HL-60/S4 treated with phorbol 12-myristate 13-acetate at 8.2 ng/mL for 4 days and 3 days (cell line): ENCODE measurements at regions not wholly inside any gene's neighbourhood (a gene's known extent, or its start where the extent isn't known, plus 50 kb on each side); places are given as distances from the start of the nearest gene placed in this dataset.
"Not testable (repeated sequence)": the region's sequence is repeated elsewhere in the genome, so short reads cannot be mapped to it uniquely, and the experiment has no call there.

Source experiments
- in situ Hi-C: fragments of 300-500 bp; cut with MboI; formaldehyde crosslinking; loops from 2 replicates; pipeline ENCODE4 v1.15.0; 2022; ENCODE audit warnings: low sequenced_read_pairs

DNA sequence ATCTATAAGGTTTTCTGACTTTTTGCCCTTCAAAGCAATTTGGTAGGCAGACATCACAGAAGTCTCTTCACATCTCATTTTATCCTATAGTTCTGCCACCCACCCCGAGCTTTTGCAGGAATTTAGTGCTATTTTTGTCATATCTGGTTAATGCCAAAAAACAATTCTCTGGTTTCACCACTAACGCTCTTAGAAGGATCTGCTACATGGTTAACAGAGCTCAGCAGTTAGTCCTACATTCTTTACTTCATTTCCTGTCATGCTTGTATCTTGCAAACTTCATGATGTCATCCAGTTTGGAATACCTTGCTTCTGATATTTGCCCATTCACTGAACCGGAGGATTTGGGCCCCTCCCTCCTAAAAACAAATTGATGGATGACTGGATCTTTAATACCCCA lies 116.8 kb upstream of the SERPINE2 start:
- in situ Hi-C loops = no loop called here

DNA sequence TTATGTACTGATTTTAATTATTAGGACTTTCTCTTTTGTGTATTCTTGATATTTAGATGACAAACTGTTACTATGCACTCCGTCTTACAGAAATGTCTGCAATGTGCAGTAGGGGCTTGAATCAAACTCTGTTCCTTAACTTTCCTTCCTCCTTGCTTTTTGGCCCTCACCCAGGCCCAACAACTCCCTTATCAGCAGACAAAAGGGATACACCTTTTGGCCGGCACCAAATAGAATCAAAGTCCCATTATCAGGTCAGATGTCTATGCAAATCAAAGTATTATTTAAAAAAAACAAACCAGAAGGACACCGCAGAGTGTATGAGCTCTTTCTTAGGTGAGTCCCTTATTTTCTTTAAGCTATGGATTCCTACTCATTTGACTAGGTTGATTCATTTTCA lies 116.3 kb upstream of the SERPINE2 start:
- in situ Hi-C loops = no loop called here

DNA sequence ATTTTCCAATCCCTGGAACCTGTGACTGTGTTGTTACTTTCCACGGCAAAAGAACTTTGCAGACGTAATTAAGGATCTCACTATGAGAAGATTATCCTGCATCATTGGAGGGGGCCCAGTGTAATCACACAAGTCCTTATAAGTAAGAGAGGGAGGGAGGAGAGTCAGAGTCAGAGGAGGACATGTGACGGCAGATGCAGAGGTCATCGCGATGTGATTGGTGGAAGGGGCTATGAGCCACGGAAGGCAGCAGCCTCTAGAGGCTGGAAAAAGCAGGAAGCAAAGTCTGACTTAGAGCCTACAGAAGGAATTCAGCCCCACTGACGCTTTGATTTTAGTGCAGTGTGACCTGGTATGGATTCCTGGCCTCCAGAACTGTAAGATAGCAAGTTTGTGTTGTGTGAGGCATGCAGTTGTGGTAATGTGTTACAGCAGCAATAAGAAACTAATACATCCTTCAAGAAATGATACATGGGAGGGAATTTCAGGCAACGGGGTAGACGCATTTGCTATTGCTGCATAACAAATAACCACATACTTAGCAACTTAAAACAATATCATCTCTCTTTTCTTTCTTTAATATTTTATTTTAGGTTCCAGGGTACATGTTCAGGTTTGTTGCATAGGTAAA lies 112.7 kb upstream of the SERPINE2 start:
- in situ Hi-C loops = no loop called here

DNA sequence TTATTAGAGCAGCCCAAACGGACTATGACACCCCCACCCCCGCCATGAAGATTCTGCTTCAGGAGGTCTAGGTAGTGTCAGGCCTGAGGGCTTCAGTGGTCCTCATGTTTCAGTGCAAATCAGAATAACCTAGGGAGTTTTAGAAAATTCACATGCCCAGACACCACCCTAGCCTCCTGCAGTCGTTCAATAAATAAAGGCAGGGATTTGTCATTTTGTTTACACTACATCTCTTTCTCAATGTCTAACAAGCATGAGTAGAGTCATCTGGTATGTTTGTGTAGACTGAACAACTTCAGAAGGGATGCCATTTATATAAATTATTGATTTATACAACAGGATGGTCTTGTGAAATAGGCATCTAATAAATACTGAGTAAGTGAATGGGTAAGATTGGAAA lies 112.1 kb upstream of the SERPINE2 start:
- in situ Hi-C loops = no loop called here

DNA sequence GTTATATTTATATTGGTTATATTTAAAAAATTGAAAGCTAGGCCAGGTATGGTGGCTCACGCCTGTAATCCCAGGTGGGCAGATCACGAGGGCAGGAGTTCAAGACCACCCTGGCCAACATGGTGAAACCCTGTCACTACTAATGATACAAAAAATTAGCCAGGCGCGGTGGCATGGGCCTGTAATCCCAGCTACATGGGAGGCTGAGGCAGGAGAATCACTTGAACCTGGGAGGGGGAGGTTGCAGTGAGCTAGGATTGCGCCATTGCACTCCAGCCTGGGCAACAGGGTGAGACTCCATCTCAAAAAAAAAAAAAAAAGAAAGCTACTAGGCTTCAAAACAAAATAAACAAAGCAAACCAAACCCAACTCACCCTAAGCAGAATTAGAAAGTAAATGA lies 109.0 kb upstream of the SERPINE2 start:
- in situ Hi-C loops = not testable (repeated sequence)

DNA sequence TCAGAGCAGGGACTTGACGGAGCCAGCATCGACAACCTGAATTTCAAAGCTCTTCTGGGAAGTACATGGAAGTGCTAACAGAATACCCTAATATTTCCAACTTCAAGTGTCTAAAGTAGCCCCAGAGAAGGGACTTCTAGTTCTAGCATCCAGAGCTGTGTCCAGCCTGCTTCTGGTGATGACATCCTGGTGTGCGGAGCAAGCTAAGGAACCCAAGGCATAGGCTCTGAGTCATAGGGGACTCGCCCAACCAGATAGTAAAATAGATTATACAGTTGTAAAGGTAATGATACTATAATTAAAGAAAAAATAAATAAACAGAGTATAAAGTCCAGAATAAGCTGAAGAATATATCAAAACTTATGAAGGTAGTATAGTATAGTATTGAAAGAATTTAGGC lies 108.1 kb upstream of the SERPINE2 start:
- in situ Hi-C loops = no loop called here

DNA sequence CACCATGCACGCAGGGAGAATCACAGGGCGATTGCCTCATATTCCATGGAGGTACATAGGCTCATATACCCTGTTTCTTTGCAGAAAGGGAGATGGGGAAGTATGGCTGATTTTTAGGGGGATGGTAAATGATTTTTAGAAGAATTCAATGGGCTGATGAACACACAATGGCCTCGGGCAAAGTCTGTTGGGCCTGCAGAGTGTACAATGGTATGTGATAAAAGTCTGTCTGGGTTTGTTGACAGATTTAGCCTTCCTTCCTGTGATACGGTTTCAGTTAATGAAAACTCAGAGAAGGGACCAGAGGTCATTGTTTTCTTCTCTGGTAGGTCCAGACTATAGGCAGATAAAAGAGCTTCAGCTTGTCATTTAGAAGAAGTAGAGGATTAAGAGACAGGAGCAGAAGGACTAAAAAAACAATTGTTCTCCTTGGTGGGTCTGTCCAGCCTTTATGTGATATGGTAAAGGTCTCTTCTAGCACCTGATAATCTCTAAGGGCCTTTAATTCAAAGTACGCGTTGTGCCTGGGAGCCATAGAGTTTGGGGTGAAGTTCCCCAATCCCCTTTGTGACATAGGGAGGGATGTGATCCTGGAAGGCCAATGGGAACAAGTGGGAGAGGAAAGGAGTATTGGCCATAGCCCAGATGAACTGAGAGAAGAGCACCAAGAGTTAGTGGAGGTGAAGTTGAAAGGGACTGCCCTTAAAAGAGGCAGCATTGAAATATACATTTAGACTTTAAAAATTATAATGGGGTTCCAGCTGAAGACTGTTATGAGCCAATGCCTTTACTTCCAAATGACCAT lies 107.5 kb upstream of the SERPINE2 start:
- in situ Hi-C loops = no loop called here

DNA sequence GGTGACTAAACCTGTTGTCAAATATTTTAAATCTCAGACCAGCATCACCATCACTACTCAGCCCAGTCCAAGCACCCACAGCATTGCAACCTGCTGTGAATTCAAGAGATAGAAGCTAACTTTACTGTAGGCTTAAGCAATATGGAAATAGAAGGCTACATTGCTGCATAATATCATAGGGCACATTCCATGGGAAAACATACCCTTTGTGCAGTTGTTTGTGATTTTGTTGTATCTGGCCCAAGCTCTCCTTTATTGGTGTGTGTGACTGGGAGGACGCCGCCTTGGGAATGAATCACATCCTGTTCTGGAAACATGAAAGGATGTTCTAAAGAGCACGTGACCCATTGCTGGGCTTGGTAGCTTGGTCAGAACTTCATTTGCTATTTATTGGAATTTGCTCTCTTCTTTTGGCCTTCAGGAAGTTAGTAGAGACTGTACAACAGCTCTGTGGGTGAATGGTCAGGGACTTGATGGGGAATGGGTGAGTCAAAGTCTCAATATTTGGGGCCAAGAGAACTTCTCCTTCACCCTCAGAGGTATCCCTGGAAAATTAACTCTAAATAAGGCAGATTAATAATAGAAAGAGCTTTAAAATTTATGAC lies 106.8 kb upstream of the SERPINE2 start:
- in situ Hi-C loops = no loop called here

DNA sequence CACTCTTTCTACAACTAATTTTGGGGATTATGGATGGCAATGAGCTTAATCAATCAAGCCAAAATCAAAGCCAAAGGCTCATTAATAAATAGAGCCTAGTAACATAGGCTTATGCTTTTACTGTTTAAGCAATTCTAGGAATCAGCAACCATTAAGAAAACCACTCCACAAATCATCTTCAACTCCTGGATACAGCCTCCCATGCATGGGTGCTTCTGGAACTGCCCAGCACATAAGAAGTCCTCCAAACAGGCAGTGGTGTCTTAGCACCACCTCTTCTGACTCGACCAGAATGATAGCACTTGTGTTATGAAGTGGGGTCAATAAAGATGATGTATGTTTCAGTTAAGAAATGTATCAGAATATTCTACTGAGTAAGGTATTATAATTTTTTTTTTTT lies 104.4 kb upstream of the SERPINE2 start:
- in situ Hi-C loops = no loop called here

DNA sequence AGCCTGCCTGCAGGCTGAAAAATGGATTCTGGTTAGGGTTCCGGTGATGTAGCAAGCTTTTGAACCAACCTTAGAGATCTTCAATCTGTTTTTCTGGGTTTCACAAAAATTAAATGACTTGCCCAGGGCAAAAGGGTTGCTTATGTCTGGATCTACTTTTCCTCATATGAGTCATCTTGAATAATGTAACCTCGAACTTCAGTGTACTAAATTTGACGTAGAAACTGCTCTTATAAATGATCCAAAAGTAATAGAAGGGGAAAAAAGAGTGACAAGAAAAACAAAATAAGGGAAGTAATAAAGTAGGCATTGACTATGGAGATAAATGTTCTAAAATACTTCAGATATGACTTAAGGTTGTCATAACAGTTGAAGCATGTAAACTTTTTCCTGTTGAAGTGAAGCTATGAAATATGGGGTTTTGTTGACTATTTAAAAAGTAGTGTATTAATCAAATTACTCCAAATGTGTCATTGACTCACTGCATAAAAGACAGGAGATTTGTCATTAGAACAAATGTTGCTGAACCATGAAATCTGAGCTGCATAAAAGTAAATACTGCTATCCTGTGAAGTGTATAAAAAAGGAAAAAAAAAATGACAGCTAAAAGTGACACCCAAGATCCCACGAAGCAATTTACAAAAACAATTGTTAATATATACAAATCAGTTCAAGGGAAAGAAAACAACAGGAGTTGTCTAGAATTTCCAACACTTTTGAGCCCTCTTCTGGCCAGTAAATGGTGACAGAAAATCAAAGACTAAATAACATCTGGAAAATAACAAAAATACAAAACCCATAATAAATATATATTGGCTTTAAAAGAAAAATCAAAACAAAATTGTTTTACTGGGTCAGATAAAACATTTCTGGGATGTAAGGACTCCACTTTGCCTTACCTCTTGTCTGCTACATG lies 103.6 kb upstream of the SERPINE2 start:
- in situ Hi-C loops = no loop called here

DNA sequence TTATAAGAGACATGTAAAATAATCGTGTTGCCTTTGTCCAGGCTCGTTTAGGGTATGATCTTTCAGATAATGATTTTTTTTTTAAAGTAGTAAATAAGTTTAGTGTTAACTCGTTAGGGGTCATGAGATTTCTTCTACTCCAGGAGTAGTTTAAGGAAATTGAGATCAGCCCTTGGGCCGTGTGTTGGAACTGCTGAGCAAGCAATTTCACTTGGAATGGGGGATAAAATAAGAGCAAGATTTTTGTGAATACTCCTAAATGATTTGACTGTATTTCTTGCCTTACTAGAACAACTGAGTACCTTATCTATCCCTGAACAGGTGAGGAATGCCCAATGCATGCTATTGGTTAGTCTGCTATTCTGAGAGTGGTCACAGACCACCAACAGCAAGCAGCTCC lies 102.2 kb upstream of the SERPINE2 start:
- in situ Hi-C loops = no loop called here

DNA sequence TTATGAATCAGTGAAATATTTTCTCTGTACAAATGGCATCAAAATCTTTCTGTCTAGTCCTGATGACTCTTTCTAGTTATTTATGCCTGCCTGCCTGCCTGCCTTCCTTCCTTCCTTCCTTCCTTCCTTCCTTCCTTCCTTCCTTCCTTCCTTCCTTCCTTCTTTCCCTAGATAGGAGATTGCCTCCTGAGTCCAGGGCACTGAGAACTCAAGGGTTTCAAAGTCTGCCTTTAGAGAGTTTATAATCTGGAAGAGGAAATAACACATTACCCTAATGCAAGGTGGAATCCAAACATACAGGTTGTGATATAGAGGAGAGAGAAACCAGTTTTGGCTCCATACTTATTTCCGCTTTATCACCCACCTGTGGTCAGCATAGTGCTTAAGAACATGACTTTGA lies 98.1 kb upstream of the SERPINE2 start:
- in situ Hi-C loops = no loop called here

DNA sequence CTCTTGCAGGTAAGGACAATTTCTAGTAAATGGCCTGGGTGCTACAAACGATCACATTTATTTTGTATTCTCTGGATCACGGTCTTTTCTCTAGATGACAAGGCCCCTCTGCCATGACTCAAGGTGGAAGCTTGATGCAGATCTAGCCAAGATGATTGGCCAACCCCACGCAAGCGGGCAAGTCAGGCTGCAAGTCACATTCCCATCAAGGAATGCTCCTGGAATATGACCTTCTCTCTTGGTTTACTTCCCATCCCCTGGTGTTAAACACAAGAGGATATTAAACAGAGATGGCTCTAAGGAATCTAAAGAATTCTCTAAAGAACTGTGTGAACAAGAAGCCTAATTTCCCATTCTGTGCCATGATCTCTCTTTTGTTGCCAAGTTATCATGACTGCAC lies 97.3 kb upstream of the SERPINE2 start:
- in situ Hi-C loops = no loop called here

DNA sequence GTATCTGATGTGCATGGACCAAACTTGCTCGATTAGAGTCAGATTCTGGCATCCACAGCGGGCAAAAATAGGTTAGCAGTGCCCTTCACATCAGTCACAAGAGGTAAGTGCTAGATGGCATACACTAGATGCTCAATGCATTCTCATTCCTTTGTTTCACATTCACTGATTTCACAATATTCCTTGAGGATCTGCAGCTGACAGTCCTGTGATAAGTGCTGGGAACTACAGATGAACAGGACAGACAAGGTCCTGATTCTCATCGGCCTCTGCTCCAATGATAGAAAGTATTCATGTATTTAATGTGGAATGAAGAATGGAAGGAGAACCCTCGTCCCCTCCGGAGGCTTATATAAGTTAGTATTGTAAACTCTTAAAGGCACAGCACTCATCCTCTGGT lies 96.8 kb upstream of the SERPINE2 start:
- in situ Hi-C loops = no loop called here

DNA sequence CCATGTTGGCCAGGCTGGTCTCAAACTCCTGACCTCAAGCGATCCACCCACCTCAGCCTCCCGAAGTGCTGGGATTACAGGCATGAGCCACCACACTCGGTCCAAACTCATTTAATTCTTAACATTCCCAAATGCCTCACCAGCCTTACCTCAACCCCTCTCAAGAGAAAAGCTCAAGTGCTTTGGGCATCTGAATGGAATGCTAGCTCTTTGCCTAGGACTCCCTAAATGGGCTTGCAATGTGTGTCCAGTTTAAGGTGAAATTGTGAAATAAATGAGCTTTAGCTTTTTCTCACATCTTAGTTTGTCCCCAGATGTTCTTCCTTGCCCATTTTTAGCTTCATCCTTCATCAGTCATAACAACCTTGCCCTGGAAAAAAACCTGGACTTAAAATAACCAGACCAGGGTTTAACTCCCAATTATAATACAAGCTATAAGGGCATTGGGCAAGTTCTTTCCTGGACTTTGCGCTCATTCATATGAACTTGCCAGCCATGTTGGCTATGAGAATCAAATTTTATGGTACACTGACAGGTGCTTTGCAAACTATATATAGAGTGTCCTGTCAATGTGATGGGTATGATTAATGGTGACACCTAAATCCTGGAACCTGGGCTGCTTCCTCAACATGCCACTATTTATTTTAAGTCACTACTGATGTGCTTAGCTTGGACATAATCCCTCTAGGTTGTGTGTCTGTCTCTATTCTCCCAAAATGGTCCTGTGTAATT lies 95.1 kb upstream of the SERPINE2 start:
- in situ Hi-C loops = no loop called here

DNA sequence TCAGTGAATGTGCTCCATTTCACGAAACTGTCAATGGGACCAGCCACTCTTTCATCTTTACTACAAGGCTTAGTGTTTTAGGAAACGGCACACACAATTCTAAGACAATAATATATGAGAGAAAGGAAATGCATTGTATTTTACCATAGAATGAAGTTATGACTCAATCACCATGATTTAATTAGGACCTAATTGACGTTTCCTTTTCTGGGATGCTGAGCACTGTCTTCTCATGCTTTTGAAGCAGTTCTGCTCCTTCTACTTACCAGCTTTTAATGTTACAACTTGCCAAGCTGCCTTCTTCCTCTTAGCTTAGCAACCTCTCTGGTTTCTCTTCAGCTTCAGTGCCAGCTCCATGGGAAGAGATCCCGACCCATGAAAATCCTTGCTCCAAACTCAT lies 94.3 kb upstream of the SERPINE2 start:
- in situ Hi-C loops = no loop called here

DNA sequence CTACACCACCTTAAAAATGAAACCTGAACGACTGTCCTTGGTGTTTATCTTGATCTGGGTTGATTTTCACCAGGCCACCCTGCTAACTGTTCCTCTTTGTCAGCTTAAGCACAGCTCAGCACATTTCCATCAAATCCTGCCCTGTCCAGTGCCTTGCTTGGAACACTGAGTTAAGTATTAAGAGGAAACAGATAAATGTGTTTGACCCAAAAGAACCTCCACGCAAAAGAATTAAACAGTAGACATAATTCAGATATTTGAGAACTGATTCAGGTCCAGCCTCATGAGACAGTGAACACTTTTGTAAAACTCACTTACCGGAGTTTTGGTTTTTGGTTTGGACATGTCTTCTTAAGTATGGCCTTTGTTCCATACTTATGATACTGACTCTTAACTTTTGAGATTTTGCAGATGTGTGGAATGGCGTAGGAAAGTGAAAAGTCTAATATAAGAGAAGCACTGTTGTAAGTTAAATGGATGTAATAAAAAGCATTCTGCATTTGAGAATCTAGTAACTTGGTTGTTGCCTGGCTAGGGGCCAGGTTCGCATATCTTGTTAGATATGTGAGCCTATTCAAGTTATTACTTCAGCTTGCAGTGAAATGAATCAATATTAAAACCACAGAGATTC lies 88.9 kb upstream of the SERPINE2 start:
- in situ Hi-C loops = no loop called here

DNA sequence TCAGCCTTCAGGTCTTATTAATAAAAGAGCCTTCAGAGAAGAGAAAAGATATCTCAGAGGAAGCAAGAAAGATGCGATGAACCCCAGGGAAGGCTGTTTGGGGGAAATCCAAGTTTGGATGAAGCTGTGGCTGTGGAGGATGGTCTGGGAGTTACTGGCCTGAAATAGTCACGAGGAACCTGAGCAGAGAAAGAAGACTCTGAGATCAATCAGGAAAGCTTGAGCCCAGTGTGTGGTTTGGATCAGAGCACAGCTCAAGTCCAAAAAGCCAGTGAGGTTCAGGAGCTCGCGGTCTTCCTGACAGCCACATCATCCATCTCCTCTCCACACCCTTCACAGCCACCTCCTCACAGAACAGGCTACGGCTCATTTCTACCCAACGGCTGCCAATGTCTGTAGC lies 87.4 kb upstream of the SERPINE2 start:
- in situ Hi-C loops = no loop called here

DNA sequence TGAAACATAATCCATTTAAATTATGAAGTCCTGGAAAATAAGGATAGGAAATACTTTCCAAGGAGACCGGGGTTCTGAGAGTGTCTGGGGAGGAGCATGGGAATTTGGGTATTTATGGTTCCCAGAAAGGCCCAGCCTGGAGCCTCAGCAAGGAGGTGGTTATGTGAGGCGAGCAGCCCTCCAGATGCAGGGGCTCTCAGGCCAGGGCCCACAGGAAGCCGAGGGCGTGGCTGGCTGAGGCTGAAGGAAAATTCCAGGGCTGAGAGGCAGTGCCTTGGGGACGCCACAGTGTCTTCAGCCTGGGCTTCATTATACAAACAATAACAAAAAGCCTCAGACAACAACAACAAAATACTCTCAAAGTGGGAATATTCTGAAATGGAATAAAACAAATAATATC lies 86.9 kb upstream of the SERPINE2 start:
- in situ Hi-C loops = no loop called here

DNA sequence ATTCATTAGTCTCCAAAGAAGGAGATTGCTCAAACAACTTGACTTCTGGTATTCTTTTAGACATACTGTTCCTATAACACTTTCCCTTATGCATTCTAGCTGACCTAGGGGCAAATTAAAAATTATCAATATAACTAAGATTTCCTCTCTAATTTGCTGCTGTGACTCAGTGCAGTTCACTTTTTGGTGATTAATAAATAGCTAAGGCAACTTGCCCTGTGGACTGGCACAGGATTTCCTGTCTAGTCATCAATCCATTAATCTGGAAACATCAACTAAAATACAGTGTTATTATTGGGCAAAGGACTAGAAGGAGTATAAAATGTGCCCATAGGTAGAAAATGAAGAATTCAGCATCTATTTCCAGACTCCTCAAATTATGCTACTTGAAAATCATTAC lies 83.5 kb upstream of the SERPINE2 start:
- in situ Hi-C loops = no loop called here
